ENCODE measurements at regions not wholly inside any gene's neighbourhood (a gene's known extent, or its start where the extent isn't known, plus 50 kb on each side); places are given as distances from the start of the nearest gene placed in this dataset.

DNA sequence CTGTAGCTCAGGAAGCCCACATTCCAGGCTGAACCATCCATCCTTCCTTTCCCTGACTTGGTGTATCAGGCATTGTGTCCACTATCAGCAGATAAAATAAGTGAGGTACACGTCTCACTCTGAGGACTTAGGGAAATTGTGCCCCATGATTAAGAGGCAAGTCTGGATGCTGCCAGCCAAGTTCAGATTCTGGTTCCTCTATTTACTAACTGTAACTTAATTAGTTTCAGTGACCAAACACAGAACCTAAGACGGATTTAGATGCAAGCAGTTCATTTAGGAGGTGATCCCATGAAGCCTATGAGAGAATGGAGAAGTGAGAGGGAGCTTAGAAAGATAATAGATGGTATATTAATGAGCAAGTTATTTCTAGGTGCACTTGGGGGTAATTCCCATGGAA is 56.6 kb upstream of the PACRGL start:
- no peaks in the 10 kb centered on the region for H3K4me1 Mint-ChIP-seq
- H3K9me3 ChIP-seq (ENCODE audit: control insufficient read depth in 2 of 2, low read length in 2 of 2), result no peaks in the 10 kb centered on the region
- no peaks in the 10 kb centered on the region for H3K36me3 Mint-ChIP-seq
- H3K27me3 ChIP-seq (ENCODE audit: control insufficient read depth, insufficient read depth, low read length), result no peaks in the 10 kb centered on the region
- DNase-seq, result no peak
- no peak overlapping the region for H3K4me3 Mint-ChIP-seq
- no peaks in the 10 kb centered on the region for H3K36me3 ChIP-seq (ENCODE audit: control insufficient read depth, insufficient read depth, low read length)
- ATAC-seq (ENCODE audit: low read depth in 2 of 2), result no peak
- no peak overlapping the region for H3K4me3 ChIP-seq (ENCODE audit: low read depth, low read length)
- H3K27me3 Mint-ChIP-seq, result no peaks in the 10 kb centered on the region
- H3K27ac Mint-ChIP-seq, result no peak overlapping the region
- H3K9me3 Mint-ChIP-seq, result peaks cover 0 to 3% (median 0%) of the 10 kb centered on the region in 7 donors
- no peaks in the 10 kb centered on the region for H3K4me1 ChIP-seq (ENCODE audit: control insufficient read depth, insufficient read depth, low read length, poor library complexity, severe bottlenecking)
- H3K27ac ChIP-seq (ENCODE audit: insufficient read depth, low read length, poor library complexity, severe bottlenecking), result no peak overlapping the region

DNA sequence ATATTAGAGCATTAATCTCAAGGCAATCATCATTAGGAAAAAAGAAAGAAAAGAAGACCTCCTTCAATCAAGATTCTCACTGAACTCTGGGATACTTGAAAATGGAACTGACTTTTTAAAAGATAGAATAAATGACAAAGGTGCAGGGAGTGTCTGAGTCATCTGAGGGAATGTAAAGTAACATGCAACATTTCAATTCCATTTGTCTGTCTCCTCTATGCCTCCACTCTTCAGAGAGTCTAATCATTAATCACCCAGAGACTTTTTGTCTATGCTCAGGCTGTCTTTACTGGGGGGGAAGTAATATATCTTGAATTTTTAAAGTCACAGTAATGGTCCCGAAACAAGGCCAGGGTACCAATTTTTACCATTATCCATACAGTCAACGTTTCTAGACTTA is 55.0 kb upstream of the PACRGL start:
- H3K4me1 Mint-ChIP-seq, result no peaks in the 10 kb centered on the region
- H3K27ac ChIP-seq (ENCODE audit: insufficient read depth, low read length, poor library complexity, severe bottlenecking), result no peak overlapping the region
- no peak overlapping the region for H3K4me3 Mint-ChIP-seq
- no peaks in the 10 kb centered on the region for H3K36me3 Mint-ChIP-seq
- H3K36me3 ChIP-seq (ENCODE audit: control insufficient read depth, insufficient read depth, low read length), result no peaks in the 10 kb centered on the region
- H3K9me3 Mint-ChIP-seq, result peaks cover 0 to 3% (median 2%) of the 10 kb centered on the region in 7 donors
- H3K27me3 Mint-ChIP-seq, result no peaks in the 10 kb centered on the region
- H3K4me1 ChIP-seq (ENCODE audit: control insufficient read depth, insufficient read depth, low read length, poor library complexity, severe bottlenecking), result no peaks in the 10 kb centered on the region
- no peak for ATAC-seq (ENCODE audit: low read depth in 2 of 2)
- no peaks in the 10 kb centered on the region for H3K27me3 ChIP-seq (ENCODE audit: control insufficient read depth, insufficient read depth, low read length)
- no peak overlapping the region for H3K27ac Mint-ChIP-seq
- H3K4me3 ChIP-seq (ENCODE audit: low read depth, low read length), result no peak overlapping the region
- DNase-seq, result no peak
- no peaks in the 10 kb centered on the region for H3K9me3 ChIP-seq (ENCODE audit: control insufficient read depth in 2 of 2, low read length in 2 of 2)

DNA sequence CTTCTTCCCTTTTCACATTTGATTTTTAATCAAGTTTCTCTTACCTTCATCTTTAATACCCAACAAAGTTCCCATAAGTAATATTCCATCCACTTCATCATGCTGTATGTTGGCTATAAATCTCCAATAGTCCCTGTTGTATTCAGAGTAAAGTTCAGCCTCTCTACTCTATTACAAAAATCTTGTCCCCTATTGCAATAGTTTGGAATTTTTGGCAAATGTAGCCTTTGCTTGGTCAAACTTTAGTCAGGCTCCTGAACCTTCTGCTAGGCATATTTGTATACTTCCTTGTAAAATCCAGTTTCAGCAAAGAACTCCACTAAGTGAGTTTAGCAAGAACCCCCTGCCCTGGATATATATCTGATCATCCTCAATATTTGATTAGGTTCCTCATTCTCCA is 54.0 kb upstream of the PACRGL start:
- no peaks in the 10 kb centered on the region for H3K9me3 ChIP-seq (ENCODE audit: control insufficient read depth in 2 of 2, low read length in 2 of 2)
- no peaks in the 10 kb centered on the region for H3K27me3 ChIP-seq (ENCODE audit: control insufficient read depth, insufficient read depth, low read length)
- no peaks in the 10 kb centered on the region for H3K36me3 Mint-ChIP-seq
- ATAC-seq (ENCODE audit: low read depth in 2 of 2), result no peak
- no peak for DNase-seq
- no peaks in the 10 kb centered on the region for H3K4me1 Mint-ChIP-seq
- H3K4me3 ChIP-seq (ENCODE audit: low read depth, low read length), result no peak overlapping the region
- no peaks in the 10 kb centered on the region for H3K27me3 Mint-ChIP-seq
- no peaks in the 10 kb centered on the region for H3K4me1 ChIP-seq (ENCODE audit: control insufficient read depth, insufficient read depth, low read length, poor library complexity, severe bottlenecking)
- peaks cover 0 to 3% (median 2%) of the 10 kb centered on the region in 7 donors for H3K9me3 Mint-ChIP-seq
- no peak overlapping the region for H3K27ac Mint-ChIP-seq
- no peak overlapping the region for H3K4me3 Mint-ChIP-seq
- H3K27ac ChIP-seq (ENCODE audit: insufficient read depth, low read length, poor library complexity, severe bottlenecking), result no peak overlapping the region
- H3K36me3 ChIP-seq (ENCODE audit: control insufficient read depth, insufficient read depth, low read length), result no peaks in the 10 kb centered on the region
